ENCODE measurements at regions not wholly inside any gene's neighbourhood (a gene's known extent, or its start where the extent isn't known, plus 50 kb on each side); places are given as distances from the start of the nearest gene placed in this dataset.
A peak's percentile ranks its signal among the peaks of the same experiment; 100 is the strongest.

DNA sequence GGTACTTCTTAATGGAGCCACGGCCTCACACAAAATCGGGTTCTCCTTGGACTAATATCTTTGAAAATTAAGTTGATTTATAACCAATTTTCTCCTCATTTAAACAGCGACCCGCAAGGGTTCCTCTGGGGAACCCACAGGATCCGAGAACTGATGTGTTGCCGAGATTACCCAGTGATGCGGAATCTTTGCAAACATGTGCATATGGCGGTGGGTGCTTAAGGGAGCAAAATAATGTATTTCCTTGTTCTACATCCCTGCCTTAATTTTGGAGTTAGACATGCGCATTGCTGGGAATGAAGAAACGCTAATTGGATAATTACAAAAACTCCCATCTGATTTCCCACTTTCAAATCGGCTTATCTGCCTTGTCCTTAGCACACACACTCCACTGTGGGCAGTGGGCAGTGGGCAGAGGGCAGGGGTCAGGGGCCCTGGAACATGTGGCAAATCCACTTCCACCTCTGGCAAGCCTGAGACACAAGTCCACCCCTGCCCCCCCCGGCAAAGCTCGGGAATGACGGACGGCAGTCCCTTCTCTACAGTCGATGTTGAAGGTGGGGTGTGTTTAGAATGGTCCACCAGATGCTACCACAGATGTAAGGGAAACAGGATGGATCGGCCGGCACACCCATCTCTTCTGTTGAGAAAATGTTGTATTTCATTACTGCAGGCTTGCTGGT, 137.4 kb upstream of the CDH4 start:
- DNase-seq (ENCODE audit: low read depth) = no peak

DNA sequence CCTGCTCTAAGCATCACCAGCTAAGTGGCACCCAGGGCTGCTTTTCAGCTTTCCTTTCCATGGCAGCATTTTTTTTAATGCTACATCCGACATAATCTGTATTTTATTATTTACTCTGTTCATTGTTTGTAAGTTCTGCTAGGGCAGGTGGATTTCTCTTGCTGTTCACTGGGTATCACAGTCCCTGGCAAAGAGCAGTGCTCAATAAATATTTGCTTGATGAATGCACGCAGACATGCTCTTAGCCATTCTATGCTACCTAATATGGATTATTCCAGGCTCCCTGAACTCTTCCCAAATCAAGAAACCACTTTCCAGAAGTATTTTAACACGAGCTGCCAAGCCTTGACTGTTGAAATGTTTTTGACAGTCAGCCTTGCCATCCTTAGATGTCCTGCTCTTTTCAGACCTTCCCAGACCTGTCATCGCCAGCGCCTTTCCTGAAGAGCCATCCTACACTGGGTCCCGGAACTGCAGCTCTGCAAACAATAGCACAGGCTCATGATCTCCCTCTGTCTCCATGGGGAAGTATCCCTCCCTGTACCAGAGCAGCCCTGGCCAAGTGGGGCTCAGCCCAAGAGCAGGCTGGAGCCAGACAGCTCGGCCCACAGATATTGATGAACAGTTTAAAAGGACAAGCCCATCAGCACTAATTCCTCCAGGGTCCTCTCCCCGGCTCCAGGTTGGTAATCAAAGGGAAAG, 136.5 kb upstream of the CDH4 start:
- TF ChIP-seq, protein P1, sequence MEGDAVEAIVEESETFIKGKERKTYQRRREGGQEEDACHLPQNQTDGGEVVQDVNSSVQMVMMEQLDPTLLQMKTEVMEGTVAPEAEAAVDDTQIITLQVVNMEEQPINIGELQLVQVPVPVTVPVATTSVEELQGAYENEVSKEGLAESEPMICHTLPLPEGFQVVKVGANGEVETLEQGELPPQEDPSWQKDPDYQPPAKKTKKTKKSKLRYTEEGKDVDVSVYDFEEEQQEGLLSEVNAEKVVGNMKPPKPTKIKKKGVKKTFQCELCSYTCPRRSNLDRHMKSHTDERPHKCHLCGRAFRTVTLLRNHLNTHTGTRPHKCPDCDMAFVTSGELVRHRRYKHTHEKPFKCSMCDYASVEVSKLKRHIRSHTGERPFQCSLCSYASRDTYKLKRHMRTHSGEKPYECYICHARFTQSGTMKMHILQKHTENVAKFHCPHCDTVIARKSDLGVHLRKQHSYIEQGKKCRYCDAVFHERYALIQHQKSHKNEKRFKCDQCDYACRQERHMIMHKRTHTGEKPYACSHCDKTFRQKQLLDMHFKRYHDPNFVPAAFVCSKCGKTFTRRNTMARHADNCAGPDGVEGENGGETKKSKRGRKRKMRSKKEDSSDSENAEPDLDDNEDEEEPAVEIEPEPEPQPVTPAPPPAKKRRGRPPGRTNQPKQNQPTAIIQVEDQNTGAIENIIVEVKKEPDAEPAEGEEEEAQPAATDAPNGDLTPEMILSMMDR (conservative IDR thresholded peaks at IDR 0.05; ENCODE audit: control insufficient read depth, insufficient read depth, low read depth, low read length) = no peak
- H3K4me3 ChIP-seq (ENCODE audit: control insufficient read depth, low read depth, low read length) = no peak overlapping the region
- DNase-seq (ENCODE audit: low read depth) = no peak

More for the DNA sequence above, 137.4 kb upstream of the CDH4 start:
- H3K4me3 ChIP-seq (ENCODE audit: control insufficient read depth, low read depth, low read length) = no peak overlapping the region
- TF ChIP-seq, protein P1 (conservative IDR thresholded peaks at IDR 0.05; ENCODE audit: control insufficient read depth, insufficient read depth, low read depth, low read length) = no peak

DNA sequence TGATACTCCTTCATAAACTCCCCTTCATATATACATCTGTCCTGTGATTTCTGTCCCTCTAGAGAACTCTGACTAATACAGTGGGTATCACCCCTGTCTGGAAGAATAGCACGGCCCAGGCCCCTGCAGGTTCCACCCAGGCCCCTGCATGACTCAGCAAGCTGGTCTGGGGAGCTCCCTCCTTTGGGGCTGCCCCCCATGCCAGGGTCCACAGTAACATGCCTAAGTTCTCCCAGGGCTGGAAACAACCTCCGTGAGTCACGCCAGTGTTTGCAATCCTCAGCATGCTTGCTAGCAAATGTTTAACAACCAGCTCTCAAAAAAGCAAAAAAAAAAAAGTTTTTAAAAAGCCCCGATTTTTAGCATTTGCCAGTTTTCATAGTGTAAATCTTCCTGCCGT, 134.3 kb upstream of the CDH4 start:
- TF ChIP-seq, protein P1 (conservative IDR thresholded peaks at IDR 0.05; ENCODE audit: control insufficient read depth, insufficient read depth, low read depth, low read length) = no peak
- H3K4me3 ChIP-seq (ENCODE audit: control insufficient read depth, low read depth, low read length) = no peak overlapping the region
- peak; percentile 73 for DNase-seq (ENCODE audit: low read depth)

DNA sequence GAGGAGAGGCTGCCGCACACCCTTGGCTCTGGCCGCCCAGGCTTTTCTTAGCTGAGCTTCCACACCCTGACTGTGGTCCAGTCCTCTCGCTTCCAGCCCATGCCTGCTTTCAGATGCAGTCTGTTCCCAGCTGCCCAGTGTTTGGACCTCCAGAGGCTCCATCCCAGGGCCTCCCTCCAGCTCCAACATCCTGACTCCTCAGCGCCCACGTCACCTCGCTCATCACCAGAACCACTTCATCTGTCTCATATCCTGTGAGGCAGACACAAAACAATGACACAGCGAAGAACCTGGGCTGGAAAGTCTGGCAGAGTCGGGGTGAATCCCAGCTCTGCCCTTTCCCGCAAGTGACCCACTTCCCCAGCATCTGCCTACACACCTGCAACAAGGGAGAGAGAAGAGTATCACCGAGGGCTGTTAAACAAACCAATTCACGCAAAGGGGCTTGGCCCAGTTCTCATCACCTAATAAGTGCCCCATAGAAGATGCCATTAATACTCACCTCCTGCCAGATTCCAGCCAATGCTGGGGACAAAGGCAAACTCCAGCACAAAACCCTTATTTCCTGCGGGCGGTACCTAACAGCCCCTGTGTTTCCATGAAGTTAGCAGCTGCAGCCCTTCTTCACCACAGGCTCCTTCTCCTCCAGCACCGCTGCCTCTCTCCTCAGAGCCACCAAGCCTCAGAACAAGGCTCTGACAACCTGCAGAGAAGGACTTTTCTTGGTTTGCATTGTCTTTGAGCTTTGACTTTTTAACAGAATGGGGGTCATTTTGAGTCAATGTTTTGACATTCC, 133.4 kb upstream of the CDH4 start:
- TF ChIP-seq, protein P1 (conservative IDR thresholded peaks at IDR 0.05; ENCODE audit: control insufficient read depth, insufficient read depth, low read depth, low read length) = no peak
- H3K4me3 ChIP-seq (ENCODE audit: control insufficient read depth, low read depth, low read length) = no peak overlapping the region
- peak; percentile 87 for DNase-seq (ENCODE audit: low read depth)

DNA sequence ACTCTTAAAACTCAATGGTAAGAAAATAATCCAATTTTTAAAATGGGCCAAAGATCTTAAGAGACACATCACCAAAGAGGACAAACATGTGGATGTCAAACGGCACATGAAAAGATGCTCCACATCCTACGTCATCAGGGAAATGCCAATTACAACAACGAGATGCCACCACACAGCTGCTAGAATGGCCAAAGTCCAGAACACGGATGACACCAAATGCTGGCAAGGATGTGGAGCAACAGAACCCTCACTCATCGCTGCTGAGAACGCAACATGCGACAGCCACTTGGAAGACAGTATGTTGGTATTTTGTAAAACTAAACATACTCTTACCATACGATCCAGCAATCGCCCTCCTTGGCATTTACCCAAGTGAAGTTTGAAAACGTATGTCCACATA, 132.8 kb upstream of the CDH4 start:
- DNase-seq (ENCODE audit: low read depth) = no peak
- TF ChIP-seq, protein P1 (conservative IDR thresholded peaks at IDR 0.05; ENCODE audit: control insufficient read depth, insufficient read depth, low read depth, low read length) = no peak
- H3K4me3 ChIP-seq (ENCODE audit: control insufficient read depth, low read depth, low read length) = no peak overlapping the region

DNA sequence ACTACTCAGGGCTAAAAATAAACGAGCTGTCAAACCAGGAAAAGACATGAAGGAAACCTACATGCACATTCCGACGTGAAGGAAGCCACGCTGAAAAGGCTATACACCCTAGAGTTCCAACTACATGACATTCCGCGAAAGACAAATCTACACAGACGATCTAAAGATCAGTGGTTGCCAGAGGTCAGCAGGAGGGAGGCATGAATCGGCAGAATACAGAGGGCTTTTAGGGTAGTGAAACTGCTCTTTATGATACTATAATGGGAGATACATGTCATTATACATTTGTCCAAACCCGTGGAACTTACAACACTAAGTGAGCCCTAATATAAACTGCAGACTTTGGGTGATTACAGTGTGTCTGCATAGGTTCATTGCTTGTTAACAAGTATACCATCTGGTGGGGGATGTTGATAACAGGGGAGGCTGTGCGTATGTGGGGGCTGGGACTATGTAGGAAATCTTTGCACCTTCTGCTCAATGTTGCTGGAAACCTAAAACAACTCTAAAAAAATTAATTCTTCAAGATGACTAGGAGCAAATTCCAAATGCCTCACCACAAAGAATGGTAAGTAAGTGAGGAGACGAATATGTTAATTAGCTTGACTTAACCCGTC, 132.2 kb upstream of the CDH4 start:
- no peak for DNase-seq (ENCODE audit: low read depth)
- TF ChIP-seq, protein P1 (conservative IDR thresholded peaks at IDR 0.05; ENCODE audit: control insufficient read depth, insufficient read depth, low read depth, low read length) = no peak
- H3K4me3 ChIP-seq (ENCODE audit: control insufficient read depth, low read depth, low read length) = no peak overlapping the region

All from fibroblast of mammary gland (primary cell).